ENCODE measurements at regions not wholly inside any gene's neighbourhood (a gene's known extent, or its start where the extent isn't known, plus 50 kb on each side); places are given as distances from the start of the nearest gene placed in this dataset.
"Not testable (repeated sequence)": the region's sequence is repeated elsewhere in the genome, so short reads cannot be mapped to it uniquely, and the experiment has no call there.

GRCh38 chr13:76667551-76667950, 218.7 kb downstream of the KCTD12 start:
- DNase-seq (ENCODE audit: low read depth in 2 of 3, low spot score in 2 of 3) = no peak

- no peak for DNase-seq (ENCODE audit: low read depth in 2 of 3, low spot score in 2 of 3)
Observed at GRCh38 chr13:76663592-76664335, 222.4 kb downstream of the KCTD12 start.

GRCh38 chr13:76659074-76659473, 227.1 kb downstream of the KCTD12 start:
- not testable (repeated sequence) for DNase-seq (ENCODE audit: low read depth in 2 of 3, low spot score in 2 of 3)

- no peak for DNase-seq (ENCODE audit: low read depth in 2 of 3, low spot score in 2 of 3)
Observed at GRCh38 chr13:76656500-76656899, 229.7 kb downstream of the KCTD12 start.

- DNase-seq (ENCODE audit: low read depth in 2 of 3, low spot score in 2 of 3) = no peak
Observed at GRCh38 chr13:76656056-76656455, 230.1 kb downstream of the KCTD12 start.

- DNase-seq (ENCODE audit: low read depth in 2 of 3, low spot score in 2 of 3) = no peak
Observed at GRCh38 chr13:76654263-76654662, 231.9 kb downstream of the KCTD12 start.

GRCh38 chr13:76651286-76651685, 234.9 kb downstream of the KCTD12 start:
- DNase-seq (ENCODE audit: low read depth in 2 of 3, low spot score in 2 of 3) = no peak

- no peak for DNase-seq (ENCODE audit: low read depth in 2 of 3, low spot score in 2 of 3)
Observed at GRCh38 chr13:76647550-76647949, 238.7 kb downstream of the KCTD12 start.

- no peak for DNase-seq (ENCODE audit: low read depth in 2 of 3, low spot score in 2 of 3)
Observed at GRCh38 chr13:76646946-76647345, 239.3 kb downstream of the KCTD12 start.

GRCh38 chr13:76645632-76646031, 240.6 kb downstream of the KCTD12 start:
- DNase-seq (ENCODE audit: low read depth in 2 of 3, low spot score in 2 of 3) = no peak

- no peak for DNase-seq (ENCODE audit: low read depth in 2 of 3, low spot score in 2 of 3)
Observed at GRCh38 chr13:76644906-76645305, 241.3 kb downstream of the KCTD12 start.

- DNase-seq (ENCODE audit: low read depth in 2 of 3, low spot score in 2 of 3) = no peak
Observed at GRCh38 chr13:76643596-76643995, 242.6 kb downstream of the KCTD12 start.

GRCh38 chr13:76641056-76641455, 245.1 kb downstream of the KCTD12 start:
- DNase-seq (ENCODE audit: low read depth in 2 of 3, low spot score in 2 of 3) = no peak

GRCh38 chr13:76638882-76639281, 247.3 kb downstream of the KCTD12 start:
- no peak for DNase-seq (ENCODE audit: low read depth in 2 of 3, low spot score in 2 of 3)

- DNase-seq (ENCODE audit: low read depth in 2 of 3, low spot score in 2 of 3) = no peak
Observed at GRCh38 chr13:76638181-76638580, 248.0 kb downstream of the KCTD12 start.

GRCh38 chr13:76637641-76638141, 248.5 kb downstream of the KCTD12 start:
- no peak for DNase-seq (ENCODE audit: low read depth in 2 of 3, low spot score in 2 of 3)

GRCh38 chr13:76636829-76637228, 249.4 kb downstream of the KCTD12 start:
- no peak for DNase-seq (ENCODE audit: low read depth in 2 of 3, low spot score in 2 of 3)

- no peak for DNase-seq (ENCODE audit: low read depth in 2 of 3, low spot score in 2 of 3)
Observed at GRCh38 chr13:76635232-76636230, 250.7 kb downstream of the KCTD12 start.

- DNase-seq (ENCODE audit: low read depth in 2 of 3, low spot score in 2 of 3) = no peak
Observed at GRCh38 chr13:76634431-76635191, 251.6 kb downstream of the KCTD12 start.

- no peak for DNase-seq (ENCODE audit: low read depth in 2 of 3, low spot score in 2 of 3)
Observed at GRCh38 chr13:76632401-76633044, 253.7 kb downstream of the KCTD12 start.

All from activated CD8-positive, alpha-beta memory T cell treated with anti-CD3 and anti-CD28 coated beads for 48 hours (primary cell).